Stimulated activated naive CD8-positive, alpha-beta T cell treated with anti-CD3 and anti-CD28 coated beads, Interleukin-15, Interleukin-2, amounts not matched to agents 100 U/mL and 50 U/mL, for 24 hours (primary cell): ENCODE measurements at regions not wholly inside any gene's neighbourhood (a gene's known extent, or its start where the extent isn't known, plus 50 kb on each side); places are given as distances from the start of the nearest gene placed in this dataset.
"Not testable (repeated sequence)": the region's sequence is repeated elsewhere in the genome, so short reads cannot be mapped to it uniquely, and the experiment has no call there.

Experiments used
- ATAC-seq: fragments of 150-1000 bp; cut with Tn5 transposase; one replicate; pipeline ENCODE4 v1.10.0; 2021
- DNase-seq: peaks from one replicate; pipeline ENCODE4 v3.0.0; 2021

- peak; percentile 64 for ATAC-seq
- DNase-seq = peak; percentile 54
Measured at GRCh38 chr6:28807682-28808280, 116.0 kb downstream of the TRIM27 start.

GRCh38 chr6:28808383-28808782, 115.4 kb downstream of the TRIM27 start:
- no peak for ATAC-seq
- DNase-seq = no peak

- ATAC-seq (no peak), DNase-seq (no peak)
Measured at GRCh38 chr6:28809947-28810658, 113.7 kb downstream of the TRIM27 start.

GRCh38 chr6:28810659-28811053, 113.1 kb downstream of the TRIM27 start:
- DNase-seq = no peak

GRCh38 chr6:28811873-28812272, 111.9 kb downstream of the TRIM27 start:
- peak; percentile 71 for ATAC-seq
- DNase-seq = no peak

More at GRCh38 chr6:28810659-28811053, 113.1 kb downstream of the TRIM27 start:
- ATAC-seq = no peak

- no peak for DNase-seq
- no peak for ATAC-seq
Measured at GRCh38 chr6:28812778-28813569, 110.8 kb downstream of the TRIM27 start.

GRCh38 chr6:28814032-28814976, 109.5 kb downstream of the TRIM27 start:
- DNase-seq = no peak
- no peak for ATAC-seq

- ATAC-seq (no peak), DNase-seq (no peak)
Measured at GRCh38 chr6:28816339-28816908, 107.4 kb downstream of the TRIM27 start.

- peak; percentile 96 for ATAC-seq
- DNase-seq = peak; percentile 65
Measured at GRCh38 chr6:28816909-28817807, 106.6 kb downstream of the TRIM27 start.

GRCh38 chr6:28817808-28818145, 106.0 kb downstream of the TRIM27 start:
- ATAC-seq = no peak
- DNase-seq = no peak

- no peak for ATAC-seq
- DNase-seq = no peak
Measured at GRCh38 chr6:28824793-28825731, 98.7 kb downstream of the TRIM27 start.

- ATAC-seq (no peak), DNase-seq (no peak)
Measured at GRCh38 chr6:28825732-28826293, 98.0 kb downstream of the TRIM27 start.

- ATAC-seq = not testable (repeated sequence)
Measured at GRCh38 chr6:28831683-28832082, 92.1 kb downstream of the TRIM27 start.

GRCh38 chr6:28836703-28837102, 87.1 kb downstream of the TRIM27 start:
- peak; percentile 29 for DNase-seq
- not testable (repeated sequence) for ATAC-seq

More at GRCh38 chr6:28831683-28832082, 92.1 kb downstream of the TRIM27 start:
- not testable (repeated sequence) for DNase-seq

- DNase-seq (peak; percentile 65), ATAC-seq (peak; percentile 47)
Measured at GRCh38 chr6:28838289-28838633, 85.5 kb downstream of the TRIM27 start.

GRCh38 chr6:28838634-28839442, 84.9 kb downstream of the TRIM27 start:
- DNase-seq (peak; percentile 92), ATAC-seq (peak; percentile 92)

- ATAC-seq (no peak), DNase-seq (no peak)
Measured at GRCh38 chr6:28839443-28840120, 84.2 kb downstream of the TRIM27 start.

GRCh38 chr6:28841290-28841689, 82.5 kb downstream of the TRIM27 start:
- no peak for DNase-seq
- no peak for ATAC-seq
